Loucy (cell line): ENCODE measurements at regions not wholly inside any gene's neighbourhood (a gene's known extent, or its start where the extent isn't known, plus 50 kb on each side); places are given as distances from the start of the nearest gene placed in this dataset.

Experiments used
- H2AFZ ChIP-seq: fragments of 200-600 bp; sonication (generic); 2 replicates; pipeline ENCODE4 v1.6.0; 2016; ENCODE audit warnings: antibody characterized with exemption, mild to moderate bottlenecking, low read length, moderate library complexity
- H3F3A ChIP-seq: fragments of 200-600 bp; 2 replicates; pipeline ENCODE4 v1.6.0; 2016; ENCODE audit warnings: antibody characterized with exemption, low read depth, mild to moderate bottlenecking
- H3K27me3 ChIP-seq: fragments of 200-600 bp; sonication (generic); 2 replicates; pipeline ENCODE4 v1.6.1; 2014; ENCODE audit warnings: low read length, mild to moderate bottlenecking; ENCODE audit not compliant: insufficient read depth, poor library complexity, severe bottlenecking
- H3K36me3 ChIP-seq: fragments of 200-600 bp; sonication (generic); 2 replicates; pipeline ENCODE4 v1.6.1; 2016; ENCODE audit warnings: low read length; ENCODE audit not compliant: insufficient read depth
- H3K4me1 ChIP-seq: fragments of 200-600 bp; sonication (generic); 2 replicates; pipeline ENCODE4 v1.5.1; 2014; ENCODE audit warnings: low read length, mild to moderate bottlenecking; ENCODE audit not compliant: insufficient read depth, poor library complexity, severe bottlenecking
- H3K4me2 ChIP-seq: fragments of 200-600 bp; sonication (generic); 2 replicates; pipeline ENCODE4 v1.6.0; 2014; ENCODE audit warnings: antibody characterized with exemption, low read length, low read depth, mild to moderate bottlenecking; ENCODE audit not compliant: poor library complexity, severe bottlenecking
- H3K4me3 ChIP-seq: fragments of 200-600 bp; sonication (generic); 2 replicates; pipeline ENCODE4 v1.5.1; 2014; ENCODE audit warnings: low read length, mild to moderate bottlenecking, mixed read lengths; ENCODE audit not compliant: poor library complexity, severe bottlenecking
- H3K79me2 ChIP-seq: fragments of 200-600 bp; sonication (generic); 2 replicates; pipeline ENCODE4 v1.6.1; 2014; ENCODE audit warnings: low read length; ENCODE audit not compliant: insufficient read depth
- H3K9ac ChIP-seq: fragments of 200-600 bp; sonication (generic); 2 replicates; pipeline ENCODE4 v1.6.0; 2014; ENCODE audit warnings: mild to moderate bottlenecking, low read depth, low read length, moderate library complexity; ENCODE audit not compliant: poor library complexity, severe bottlenecking
- H3K9me2 ChIP-seq: fragments of 200-600 bp; sonication (generic); replicated peaks from 2 replicates; pipeline ENCODE4 v1.6.1; 2016; ENCODE audit warnings: low read depth, low read length, mixed read lengths
- H3K9me3 ChIP-seq: fragments of 200-600 bp; sonication (generic); 2 replicates; pipeline ENCODE4 v1.6.1; 2014; ENCODE audit warnings: mild to moderate bottlenecking, antibody characterized with exemption, low read length, low read depth; ENCODE audit not compliant: insufficient read depth
- H4K20me1 ChIP-seq: fragments of 200-600 bp; sonication (generic); 2 replicates; pipeline ENCODE4 v1.6.0; 2014; ENCODE audit warnings: antibody characterized with exemption, low read length, mild to moderate bottlenecking; ENCODE audit not compliant: insufficient read depth, poor library complexity, severe bottlenecking
- EZH2phosphoT487 ChIP-seq: fragments of 200-600 bp; IDR thresholded peaks from 2 replicates; pipeline ENCODE4 v1.6.1; 2018; ENCODE audit warnings: antibody characterized with exemption, mild to moderate bottlenecking, moderate library complexity, borderline replicate concordance
- TF ChIP-seq, protein P1 (sequence below): fragments of 200-600 bp; sonication (generic); conservative IDR thresholded peaks from 2 replicates; pipeline ENCODE4 v1.5.1; 2014; ENCODE audit warnings: mild to moderate bottlenecking, antibody characterized with exemption, low read length

DNA sequence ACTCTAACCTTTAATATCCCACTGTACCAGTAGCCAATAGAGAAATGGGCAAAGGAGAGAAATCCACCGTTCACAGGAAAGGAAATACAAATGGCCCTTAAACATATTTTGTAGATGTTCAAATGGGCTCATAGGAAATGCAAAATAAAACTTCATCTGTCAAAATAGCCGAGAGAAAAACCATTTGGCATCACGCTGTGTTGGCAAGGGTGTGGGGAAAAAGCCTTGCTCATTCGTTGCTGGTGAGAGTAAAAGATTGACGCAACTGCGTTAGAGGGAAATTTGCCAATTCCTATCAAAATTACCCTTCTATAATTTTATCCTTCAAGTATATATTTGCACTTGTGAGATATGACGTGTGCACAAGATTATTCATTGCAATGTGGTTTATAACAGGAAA is 131.9 kb downstream of the EIF4E start:
- H3K79me2 ChIP-seq = no peaks in the 10 kb centered on the region
- H3K9ac ChIP-seq = no peak overlapping the region
- no peaks in the 10 kb centered on the region for H3K9me2 ChIP-seq
- H4K20me1 ChIP-seq = no peaks in the 10 kb centered on the region
- no peaks in the 10 kb centered on the region for H3K36me3 ChIP-seq
- H3K4me3 ChIP-seq = no peak overlapping the region
- no peak overlapping the region for H3K4me2 ChIP-seq
- no peaks in the 10 kb centered on the region for H3K27me3 ChIP-seq
- H3K4me1 ChIP-seq = peaks cover 5% of the 10 kb centered on the region
- TF ChIP-seq, protein P1, sequence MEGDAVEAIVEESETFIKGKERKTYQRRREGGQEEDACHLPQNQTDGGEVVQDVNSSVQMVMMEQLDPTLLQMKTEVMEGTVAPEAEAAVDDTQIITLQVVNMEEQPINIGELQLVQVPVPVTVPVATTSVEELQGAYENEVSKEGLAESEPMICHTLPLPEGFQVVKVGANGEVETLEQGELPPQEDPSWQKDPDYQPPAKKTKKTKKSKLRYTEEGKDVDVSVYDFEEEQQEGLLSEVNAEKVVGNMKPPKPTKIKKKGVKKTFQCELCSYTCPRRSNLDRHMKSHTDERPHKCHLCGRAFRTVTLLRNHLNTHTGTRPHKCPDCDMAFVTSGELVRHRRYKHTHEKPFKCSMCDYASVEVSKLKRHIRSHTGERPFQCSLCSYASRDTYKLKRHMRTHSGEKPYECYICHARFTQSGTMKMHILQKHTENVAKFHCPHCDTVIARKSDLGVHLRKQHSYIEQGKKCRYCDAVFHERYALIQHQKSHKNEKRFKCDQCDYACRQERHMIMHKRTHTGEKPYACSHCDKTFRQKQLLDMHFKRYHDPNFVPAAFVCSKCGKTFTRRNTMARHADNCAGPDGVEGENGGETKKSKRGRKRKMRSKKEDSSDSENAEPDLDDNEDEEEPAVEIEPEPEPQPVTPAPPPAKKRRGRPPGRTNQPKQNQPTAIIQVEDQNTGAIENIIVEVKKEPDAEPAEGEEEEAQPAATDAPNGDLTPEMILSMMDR = no peak
- no peak for TF ChIP-seq EZH2phosphoT487
- no peak overlapping the region for H2AFZ ChIP-seq
- no peaks in the 10 kb centered on the region for H3F3A ChIP-seq
- no peaks in the 10 kb centered on the region for H3K9me3 ChIP-seq

GRCh38 chr4:98794565-98795205 is 134.2 kb downstream of the EIF4E start:
- Histone ChIP-seq H3K4me2 (no peak overlapping the region), H3K36me3 (no peaks in the 10 kb centered on the region), H3K4me3 (no peak overlapping the region), H3K79me2 (no peaks in the 10 kb centered on the region), H3K9ac (no peak overlapping the region), H4K20me1 (no peaks in the 10 kb centered on the region), H3K9me3 (no peaks in the 10 kb centered on the region), H2AFZ (no peak overlapping the region), H3F3A (no peaks in the 10 kb centered on the region), H3K27me3 (no peaks in the 10 kb centered on the region), H3K9me2 (no peaks in the 10 kb centered on the region), H3K4me1 (peaks cover 5% of the 10 kb centered on the region)
- TF ChIP-seq, protein P1 = no peak
- no peak for TF ChIP-seq EZH2phosphoT487

DNA sequence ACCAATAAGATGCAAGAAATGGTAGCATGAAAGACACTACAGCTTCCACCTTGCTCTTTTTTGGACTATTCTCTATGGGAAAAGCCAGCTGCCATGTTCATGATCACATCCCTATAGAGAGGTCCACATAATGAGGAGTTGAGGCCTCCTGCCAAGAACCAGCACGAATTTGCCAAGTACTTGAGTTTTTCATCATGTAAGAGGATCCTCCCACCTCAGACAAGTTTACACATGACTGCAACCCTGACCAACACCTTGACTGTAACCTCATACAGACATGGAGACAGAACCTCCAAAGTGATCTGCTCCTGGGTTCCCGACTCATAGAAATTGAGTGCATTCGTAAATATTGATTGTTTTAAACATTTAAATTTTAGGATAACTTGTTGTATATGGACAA is 135.2 kb upstream of the TSPAN5 start:
- Histone ChIP-seq H3K4me1 (peaks cover 5% of the 10 kb centered on the region), H2AFZ (no peak overlapping the region), H4K20me1 (no peaks in the 10 kb centered on the region), H3K9me2 (no peaks in the 10 kb centered on the region), H3K79me2 (no peaks in the 10 kb centered on the region), H3K27me3 (no peaks in the 10 kb centered on the region), H3K4me3 (no peak overlapping the region), H3K36me3 (no peaks in the 10 kb centered on the region), H3K4me2 (no peak overlapping the region), H3K9me3 (no peaks in the 10 kb centered on the region), H3K9ac (no peak overlapping the region), H3F3A (no peaks in the 10 kb centered on the region)
- TF ChIP-seq, protein P1 = no peak
- TF ChIP-seq EZH2phosphoT487 = no peak
